Natural killer cell treated with Interleukin-12 subunit alpha and Interleukin-12 subunit beta and Interleukin-15 and Interleukin-18, amount 100 ng/mL, for 72 hours (primary cell): ENCODE measurements at regions not wholly inside any gene's neighbourhood (a gene's known extent, or its start where the extent isn't known, plus 50 kb on each side); places are given as distances from the start of the nearest gene placed in this dataset.

Source experiments
- ATAC-seq, 2 donors: fragments of 150-1000 bp; cut with Tn5 transposase in 1 of 2; sonication (Bioruptor Pico), chemical (Tn5 transposase) in 1 of 2; 2 replicates each; pipeline ENCODE4 v1.10.0; 2021
- DNase-seq: peaks from one replicate; pipeline ENCODE4 v3.0.0; 2022; ENCODE audit warnings: low spot score
- H3K27ac Mint-ChIP-seq, 2 donors: 1 replicate in 1 of 2; 2 replicates in 1 of 2; pipeline ENCODE4 v1.8.0; 2022; ENCODE audit warnings: mixed read lengths in 2 of 2, mild to moderate bottlenecking in 1 of 2, moderate library complexity in 1 of 2
- H3K27me3 Mint-ChIP-seq, 2 donors: 1 replicate in 1 of 2; 2 replicates in 1 of 2; pipeline ENCODE4 v1.8.0; 2022; ENCODE audit warnings: mixed read lengths in 2 of 2
- H3K36me3 Mint-ChIP-seq: one replicate; pipeline ENCODE4 v1.8.0; 2022; ENCODE audit warnings: mixed read lengths
- H3K4me1 Mint-ChIP-seq, 2 donors: 1 replicate in 1 of 2; 2 replicates in 1 of 2; pipeline ENCODE4 v1.8.0; 2022; ENCODE audit warnings: low read depth in 2 of 2, mixed read lengths in 2 of 2, mild to moderate bottlenecking in 1 of 2
- H3K4me3 Mint-ChIP-seq: one replicate; pipeline ENCODE4 v1.8.0; 2022; ENCODE audit warnings: mixed read lengths
- H3K9me3 Mint-ChIP-seq: 2 replicates; pipeline ENCODE4 v1.8.0; 2022; ENCODE audit warnings: mixed read lengths

- ATAC-seq = no peak
- DNase-seq = no peak
- no peaks in the 10 kb centered on the region for H3K36me3 Mint-ChIP-seq
- H3K27me3 Mint-ChIP-seq = no peaks in the 10 kb centered on the region
- no peaks in the 10 kb centered on the region for H3K4me1 Mint-ChIP-seq
- H3K4me3 Mint-ChIP-seq = no peak overlapping the region
- no peak overlapping the region for H3K27ac Mint-ChIP-seq
- H3K9me3 Mint-ChIP-seq = no peaks in the 10 kb centered on the region
These were observed 89.6 kb downstream of the DDX1 start for GRCh38 chr2:15681089-15681885.

DNA sequence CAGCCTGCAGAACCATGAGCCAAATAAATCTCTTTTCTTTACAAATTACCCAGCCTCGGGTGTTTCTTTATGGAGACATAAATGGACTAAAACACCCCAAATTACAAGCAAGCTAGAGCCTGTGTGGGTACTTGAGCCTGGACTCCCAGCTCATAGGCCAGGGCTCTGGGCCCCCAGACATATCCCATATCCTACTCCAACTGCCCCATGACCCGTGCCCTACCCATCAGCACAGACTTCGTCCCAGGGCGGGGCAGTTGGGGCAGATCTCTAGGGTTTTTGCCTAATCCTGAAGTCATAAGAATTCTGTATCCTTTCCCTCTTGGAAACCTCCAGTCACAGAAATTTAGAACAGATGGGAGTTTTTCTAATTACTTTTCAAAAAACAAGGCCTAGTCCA is 90.7 kb downstream of the DDX1 start:
- Mint-ChIP-seq H3K4me1 (no peaks in the 10 kb centered on the region), H3K36me3 (no peaks in the 10 kb centered on the region), H3K27ac (no peak overlapping the region), H3K4me3 (no peak overlapping the region), H3K27me3 (no peaks in the 10 kb centered on the region), H3K9me3 (no peaks in the 10 kb centered on the region)
- DNase-seq (no peak), ATAC-seq (no peak)

DNA sequence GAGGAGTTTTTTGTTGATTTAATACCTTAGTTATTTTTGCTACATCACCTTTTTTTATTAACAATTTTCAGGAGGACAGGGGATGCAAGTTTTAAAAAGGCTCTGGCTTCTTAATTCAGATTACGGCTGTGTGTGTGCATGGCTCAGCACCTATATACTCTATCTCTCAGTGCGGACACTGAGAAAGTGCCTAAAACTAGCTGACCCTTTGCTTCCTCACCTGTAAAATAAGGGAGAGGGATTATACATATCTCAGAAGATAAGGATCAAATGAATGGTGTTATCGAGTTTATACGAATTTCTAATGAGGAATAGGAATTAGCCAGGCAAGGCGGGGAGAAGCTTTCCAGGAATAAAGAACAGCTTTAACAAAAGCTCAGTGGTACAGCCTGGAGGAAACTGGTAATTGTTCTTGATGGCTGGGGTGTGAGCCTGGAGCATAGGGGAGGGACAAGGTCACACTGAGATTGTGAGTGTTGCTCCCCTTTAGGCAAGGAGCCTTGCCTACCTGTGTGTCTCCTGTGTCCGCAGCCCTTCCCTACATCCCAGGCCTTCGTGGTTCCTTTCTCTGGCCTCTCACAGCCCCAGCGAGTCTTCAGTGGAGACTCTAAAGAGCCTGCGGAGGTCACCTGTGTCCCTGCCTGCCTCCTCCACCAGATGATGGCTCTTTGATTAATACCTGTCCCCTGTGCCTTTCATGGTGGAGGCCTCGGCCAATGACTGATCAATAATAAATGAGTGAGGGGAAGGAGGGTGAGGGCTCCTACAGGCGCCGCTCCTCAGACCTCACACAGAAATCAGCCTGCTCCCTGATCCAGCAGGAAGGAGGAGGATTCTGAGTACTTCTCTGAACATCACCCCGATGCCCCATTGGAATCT is 92.7 kb downstream of the DDX1 start:
- Mint-ChIP-seq H3K36me3 (no peaks in the 10 kb centered on the region), H3K27me3 (no peaks in the 10 kb centered on the region), H3K27ac (no peak overlapping the region), H3K4me3 (no peak overlapping the region), H3K4me1 (no peaks in the 10 kb centered on the region), H3K9me3 (no peaks in the 10 kb centered on the region)
- DNase-seq (no peak), ATAC-seq (peak in 1 of 2 donors; percentile 33)

DNA sequence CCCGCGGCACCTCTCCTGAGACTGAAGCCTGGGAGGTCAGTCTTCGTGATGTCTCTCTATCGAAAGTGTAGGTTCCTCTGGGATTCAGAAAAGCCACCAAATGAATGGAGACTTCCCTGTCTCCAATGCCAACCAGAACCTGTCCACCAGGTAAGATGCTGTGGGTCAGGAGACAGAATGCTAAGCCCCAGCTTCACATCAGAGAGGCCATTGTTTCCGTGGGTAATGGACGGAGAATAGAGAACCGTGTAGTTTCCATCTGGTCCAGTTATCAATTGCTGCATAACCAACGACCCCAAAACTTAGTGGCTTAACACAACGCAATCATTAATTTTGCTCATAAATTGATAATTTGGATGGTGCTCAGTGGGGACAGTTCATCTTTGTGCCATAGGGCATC is 93.5 kb downstream of the DDX1 start:
- Mint-ChIP-seq H3K27ac (no peak overlapping the region), H3K9me3 (no peaks in the 10 kb centered on the region), H3K4me1 (no peaks in the 10 kb centered on the region), H3K4me3 (no peak overlapping the region), H3K27me3 (peaks cover 0 to 3% of the 10 kb centered on the region in 2 donors), H3K36me3 (no peaks in the 10 kb centered on the region)
- ATAC-seq = no peak
- no peak for DNase-seq

- DNase-seq (no peak), ATAC-seq (no peak)
- no peak overlapping the region for H3K27ac Mint-ChIP-seq
- no peaks in the 10 kb centered on the region for H3K9me3 Mint-ChIP-seq
- no peaks in the 10 kb centered on the region for H3K4me1 Mint-ChIP-seq
- H3K4me3 Mint-ChIP-seq = no peak overlapping the region
- peaks cover 0 to 3% of the 10 kb centered on the region in 2 donors for H3K27me3 Mint-ChIP-seq
- H3K36me3 Mint-ChIP-seq = no peaks in the 10 kb centered on the region
These were observed 95.0 kb downstream of the DDX1 start for GRCh38 chr2:15686643-15687042.

GRCh38 chr2:15687243-15687642 is 95.6 kb downstream of the DDX1 start:
- Mint-ChIP-seq H3K27me3 (peaks cover 0 to 3% of the 10 kb centered on the region in 2 donors), H3K4me1 (no peaks in the 10 kb centered on the region), H3K27ac (no peak overlapping the region), H3K9me3 (no peaks in the 10 kb centered on the region), H3K4me3 (no peak overlapping the region), H3K36me3 (no peaks in the 10 kb centered on the region)
- no peak for ATAC-seq
- no peak for DNase-seq

- Mint-ChIP-seq H3K27ac (no peak overlapping the region), H3K4me1 (no peaks in the 10 kb centered on the region), H3K27me3 (peaks cover 0 to 3% of the 10 kb centered on the region in 2 donors), H3K36me3 (no peaks in the 10 kb centered on the region), H3K9me3 (no peaks in the 10 kb centered on the region), H3K4me3 (no peak overlapping the region)
- DNase-seq (no peak), ATAC-seq (no peak)
These were observed 96.1 kb downstream of the DDX1 start for GRCh38 chr2:15687720-15688119.

DNA sequence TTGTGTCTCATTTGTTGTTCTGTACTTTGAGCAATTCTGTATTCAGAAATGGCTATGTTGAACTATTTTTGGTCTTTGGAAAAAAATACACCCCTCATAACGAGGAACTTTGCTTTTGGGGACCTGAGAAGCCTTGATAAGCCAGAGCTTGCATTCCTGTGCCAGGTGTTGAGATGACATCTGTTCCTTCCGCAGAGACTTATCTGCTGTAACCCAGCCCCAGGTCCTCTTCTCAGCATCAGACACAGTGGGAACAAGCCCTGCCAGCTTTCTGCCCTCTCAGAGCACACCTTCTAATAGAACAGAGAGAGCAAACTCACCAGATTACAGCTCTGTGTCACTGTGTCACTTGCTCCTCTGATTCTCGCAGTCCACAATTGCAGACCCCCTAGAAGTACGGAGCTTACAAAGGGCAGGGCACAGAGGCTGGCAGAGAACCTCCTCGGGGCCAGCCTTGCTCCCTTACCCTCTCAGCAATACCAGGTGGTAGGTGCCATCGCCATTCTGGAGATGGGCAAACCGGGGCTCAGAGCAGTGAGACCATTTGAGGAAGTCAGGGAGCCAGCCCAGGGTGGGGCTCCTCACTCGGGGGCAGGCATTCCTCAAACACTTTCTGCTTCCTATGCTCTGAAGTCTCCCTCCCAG is 97.4 kb downstream of the DDX1 start:
- Mint-ChIP-seq H3K36me3 (no peaks in the 10 kb centered on the region), H3K27ac (no peak overlapping the region), H3K4me3 (no peak overlapping the region), H3K9me3 (no peaks in the 10 kb centered on the region), H3K4me1 (no peaks in the 10 kb centered on the region), H3K27me3 (peaks cover 0 to 3% of the 10 kb centered on the region in 2 donors)
- ATAC-seq = no peak
- DNase-seq = no peak

- H3K36me3 Mint-ChIP-seq = no peaks in the 10 kb centered on the region
- no peak for DNase-seq
- ATAC-seq = no peak
- H3K27ac Mint-ChIP-seq = no peak overlapping the region
- peaks cover 0 to 3% of the 10 kb centered on the region in 2 donors for H3K27me3 Mint-ChIP-seq
- H3K9me3 Mint-ChIP-seq = no peaks in the 10 kb centered on the region
- H3K4me1 Mint-ChIP-seq = no peaks in the 10 kb centered on the region
- H3K4me3 Mint-ChIP-seq = no peak overlapping the region
These were observed 98.0 kb downstream of the DDX1 start for GRCh38 chr2:15689654-15690053.

DNA sequence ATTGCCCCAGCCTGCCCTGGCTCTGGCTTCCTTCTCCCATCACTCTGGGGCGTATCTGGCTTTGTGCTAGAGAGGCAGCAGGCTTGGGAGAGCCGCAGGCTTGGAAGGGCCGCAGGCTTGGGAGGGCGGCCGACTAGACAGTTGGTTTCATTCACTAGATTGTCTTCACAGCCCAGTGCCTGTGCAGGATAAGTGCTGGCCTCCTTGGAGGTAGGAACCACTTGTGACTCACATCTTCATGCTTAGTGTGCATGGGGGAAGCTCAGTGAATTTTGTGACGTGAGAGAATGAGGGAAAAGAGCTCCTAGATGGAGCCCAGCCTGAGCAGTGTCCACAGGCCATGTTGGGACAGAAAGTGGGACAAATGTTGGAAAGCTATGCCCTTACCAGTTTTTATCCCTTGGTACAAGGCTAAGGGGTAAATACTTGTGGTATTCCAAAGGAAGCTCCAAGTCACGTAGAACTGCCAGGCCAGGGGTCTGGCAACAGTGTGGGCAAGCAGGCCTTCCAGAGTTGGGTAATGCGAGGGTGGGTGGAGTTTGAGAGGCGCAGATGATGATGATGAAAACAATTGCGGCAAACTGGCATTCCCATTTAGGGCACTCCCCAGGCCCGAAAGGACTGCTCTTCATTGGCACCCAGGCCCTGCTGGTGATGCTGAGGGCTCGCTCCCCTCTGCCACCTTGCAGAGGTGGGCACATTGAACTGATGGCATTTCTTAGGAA is 100.1 kb downstream of the DDX1 start:
- H3K36me3 Mint-ChIP-seq = no peaks in the 10 kb centered on the region
- DNase-seq (no peak), ATAC-seq (peak in 1 of 2 donors; percentile 8)
- H3K27ac Mint-ChIP-seq = no peak overlapping the region
- no peak overlapping the region for H3K4me3 Mint-ChIP-seq
- H3K27me3 Mint-ChIP-seq = peaks cover 0 to 3% of the 10 kb centered on the region in 2 donors
- H3K9me3 Mint-ChIP-seq = no peaks in the 10 kb centered on the region
- H3K4me1 Mint-ChIP-seq = no peaks in the 10 kb centered on the region

DNA sequence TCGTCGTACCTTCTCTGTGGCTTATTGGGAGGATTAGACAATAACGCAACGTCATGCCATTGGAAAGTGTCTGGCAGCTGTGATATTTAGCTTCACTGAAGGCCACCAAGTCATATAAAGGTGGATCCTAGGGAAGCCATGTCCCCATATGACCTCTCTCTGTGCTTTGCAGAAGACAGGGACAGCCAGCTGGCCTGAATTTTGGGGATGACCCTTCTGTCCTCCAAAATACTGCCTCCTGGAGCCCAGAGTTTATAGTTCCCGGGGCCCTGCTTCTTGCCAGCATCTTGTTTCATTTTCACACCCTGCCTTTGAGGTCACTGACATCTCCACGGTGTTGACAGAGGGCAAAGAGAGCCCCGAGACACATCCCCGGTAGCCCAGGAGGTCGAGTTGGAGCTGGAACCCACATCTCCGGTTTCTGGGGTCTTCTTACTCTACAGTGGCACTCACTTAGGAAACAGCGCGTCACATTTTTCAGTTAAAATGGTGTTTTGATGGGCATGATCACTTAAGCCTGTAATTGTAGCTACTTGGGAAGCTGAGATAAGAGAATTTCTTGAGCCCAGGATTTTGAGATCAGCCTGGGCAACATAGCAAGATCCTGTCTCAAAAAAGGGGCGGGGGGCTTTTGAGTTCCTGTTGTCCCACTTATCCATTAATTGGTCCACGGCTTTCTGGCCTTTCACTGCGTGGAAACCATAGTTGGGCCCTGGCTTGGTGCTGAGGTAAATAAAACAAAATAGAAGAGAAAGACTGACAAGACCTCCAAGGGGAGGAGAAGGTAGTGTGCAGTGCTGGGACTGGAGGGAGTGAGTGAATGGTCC is 101.1 kb downstream of the DDX1 start:
- DNase-seq (no peak), ATAC-seq (no peak)
- H3K27ac Mint-ChIP-seq = no peak overlapping the region
- peaks cover 0 to 3% of the 10 kb centered on the region in 2 donors for H3K27me3 Mint-ChIP-seq
- no peaks in the 10 kb centered on the region for H3K36me3 Mint-ChIP-seq
- H3K4me3 Mint-ChIP-seq = no peak overlapping the region
- H3K4me1 Mint-ChIP-seq = no peaks in the 10 kb centered on the region
- no peaks in the 10 kb centered on the region for H3K9me3 Mint-ChIP-seq

DNA sequence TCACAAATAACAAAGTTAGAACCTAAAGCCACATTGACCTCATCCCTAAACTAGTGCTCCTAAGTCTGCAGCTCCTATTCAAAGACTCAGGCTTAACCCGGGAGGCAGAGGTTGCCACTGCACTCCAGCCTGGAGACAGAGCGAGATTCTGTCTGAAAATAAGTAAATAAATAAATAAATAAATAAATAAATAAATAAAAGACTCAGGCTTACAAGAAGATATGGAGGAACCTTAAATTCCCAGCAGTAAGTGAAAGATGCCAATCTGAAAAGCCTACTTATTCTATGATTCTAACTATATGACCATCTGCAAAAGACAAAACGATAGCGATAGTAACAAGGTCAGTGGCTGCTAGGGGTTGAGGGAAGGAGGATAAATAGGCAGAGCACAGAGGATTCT is 101.7 kb downstream of the DDX1 start:
- DNase-seq (no peak), ATAC-seq (no peak)
- peaks cover 0 to 3% of the 10 kb centered on the region in 2 donors for H3K27me3 Mint-ChIP-seq
- H3K4me1 Mint-ChIP-seq = no peaks in the 10 kb centered on the region
- H3K36me3 Mint-ChIP-seq = no peaks in the 10 kb centered on the region
- no peak overlapping the region for H3K27ac Mint-ChIP-seq
- no peak overlapping the region for H3K4me3 Mint-ChIP-seq
- H3K9me3 Mint-ChIP-seq = no peaks in the 10 kb centered on the region
